ENCODE measurements at regions not wholly inside any gene's neighbourhood (a gene's known extent, or its start where the extent isn't known, plus 50 kb on each side); places are given as distances from the start of the nearest gene placed in this dataset.

DNA sequence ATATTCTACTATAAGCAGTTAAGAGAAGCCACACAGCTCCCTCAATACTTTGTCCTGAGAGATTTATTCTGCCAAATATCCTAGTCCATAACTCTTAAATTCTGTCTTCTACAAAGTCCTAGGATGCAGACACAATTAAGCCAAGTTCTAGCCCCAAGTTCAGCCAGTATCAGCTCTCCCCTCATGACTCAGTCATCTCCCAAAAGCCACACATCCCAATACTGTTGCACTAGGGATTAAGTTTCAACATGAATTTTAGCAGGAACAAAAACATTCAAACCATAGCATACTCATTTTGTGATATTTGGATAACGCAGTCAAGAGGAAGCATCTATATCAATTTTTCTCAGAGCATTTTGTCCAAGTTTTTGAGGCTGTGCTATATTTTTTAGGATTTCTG, 277.4 kb downstream of the FZD1 start:
- Histone ChIP-seq H3K9ac (ENCODE audit: low read depth in 1 of 2, low read length in 2 of 2) (no peak overlapping the region), H3K36me3 (ENCODE audit: control insufficient read depth in 2 of 2, insufficient read depth in 2 of 2, low read length in 2 of 2) (no peaks in the 10 kb centered on the region), H3K27ac (ENCODE audit: low read depth in 2 of 2, low read length in 2 of 2) (no peak overlapping the region), H3K4me1 (ENCODE audit: control insufficient read depth in 2 of 2, insufficient read depth in 2 of 2, low read length in 2 of 2) (no peaks in the 10 kb centered on the region), H3K27me3 (ENCODE audit: control insufficient read depth in 2 of 2, insufficient read depth in 2 of 2, low read length in 2 of 2) (no peaks in the 10 kb centered on the region), H3K9me3 (ENCODE audit: control insufficient read depth in 2 of 2, low read length in 2 of 2) (no peaks in the 10 kb centered on the region), H3K4me3 (ENCODE audit: low read length in 2 of 2) (no peak overlapping the region)

DNA sequence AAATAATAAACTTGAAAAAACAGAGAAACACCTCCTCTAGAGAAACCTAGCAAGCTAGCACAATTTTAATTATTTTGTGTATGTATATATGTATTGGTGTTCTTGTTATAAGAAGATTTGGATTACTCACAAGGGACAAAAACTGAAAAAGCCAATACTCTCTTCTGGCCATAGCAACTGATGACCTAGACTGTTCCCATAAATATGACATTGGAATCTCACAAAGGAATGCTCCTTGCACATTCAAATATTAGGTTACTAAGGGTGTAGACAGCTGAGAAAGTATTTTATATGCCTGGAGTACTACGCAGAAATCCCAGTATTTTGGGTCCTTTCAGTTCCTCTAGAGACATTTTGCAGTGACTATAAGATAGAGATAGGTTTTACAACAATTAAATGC, 279.4 kb downstream of the FZD1 start:
- H3K4me1 ChIP-seq (ENCODE audit: control insufficient read depth in 2 of 2, insufficient read depth in 2 of 2, low read length in 2 of 2), result no peaks in the 10 kb centered on the region
- no peaks in the 10 kb centered on the region for H3K36me3 ChIP-seq (ENCODE audit: control insufficient read depth in 2 of 2, insufficient read depth in 2 of 2, low read length in 2 of 2)
- no peaks in the 10 kb centered on the region for H3K9me3 ChIP-seq (ENCODE audit: control insufficient read depth in 2 of 2, low read length in 2 of 2)
- H3K4me3 ChIP-seq (ENCODE audit: low read length in 2 of 2), result no peak overlapping the region
- H3K27ac ChIP-seq (ENCODE audit: low read depth in 2 of 2, low read length in 2 of 2), result no peak overlapping the region
- no peak overlapping the region for H3K9ac ChIP-seq (ENCODE audit: low read depth in 1 of 2, low read length in 2 of 2)
- no peaks in the 10 kb centered on the region for H3K27me3 ChIP-seq (ENCODE audit: control insufficient read depth in 2 of 2, insufficient read depth in 2 of 2, low read length in 2 of 2)

DNA sequence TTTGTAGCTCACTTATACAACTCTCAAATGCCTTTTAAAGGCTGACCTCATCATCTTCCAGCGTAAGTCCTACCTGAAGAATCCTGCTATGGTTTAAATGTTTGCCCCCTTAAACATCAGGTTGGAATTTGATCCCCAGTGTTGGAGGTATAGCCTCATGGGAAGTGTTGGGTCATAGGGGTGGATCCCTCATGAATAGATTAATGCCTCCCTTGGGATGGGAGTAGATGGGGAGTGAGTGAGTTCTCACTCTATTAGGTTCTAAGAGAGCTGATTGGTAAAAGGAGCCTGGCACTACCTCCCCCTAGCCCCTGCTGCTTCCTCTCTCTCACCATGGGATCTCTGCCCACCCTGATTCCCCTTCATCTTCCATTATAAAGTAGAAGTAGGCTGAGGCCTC, 285.6 kb downstream of the FZD1 start:
- H3K9ac ChIP-seq (ENCODE audit: low read depth in 1 of 2, low read length in 2 of 2), result no peak overlapping the region
- H3K36me3 ChIP-seq (ENCODE audit: control insufficient read depth in 2 of 2, insufficient read depth in 2 of 2, low read length in 2 of 2), result no peaks in the 10 kb centered on the region
- H3K27ac ChIP-seq (ENCODE audit: low read depth in 2 of 2, low read length in 2 of 2), result no peak overlapping the region
- H3K4me1 ChIP-seq (ENCODE audit: control insufficient read depth in 2 of 2, insufficient read depth in 2 of 2, low read length in 2 of 2), result no peaks in the 10 kb centered on the region
- no peak overlapping the region for H3K4me3 ChIP-seq (ENCODE audit: low read length in 2 of 2)
- H3K27me3 ChIP-seq (ENCODE audit: control insufficient read depth in 2 of 2, insufficient read depth in 2 of 2, low read length in 2 of 2), result no peaks in the 10 kb centered on the region
- H3K9me3 ChIP-seq (ENCODE audit: control insufficient read depth in 2 of 2, low read length in 2 of 2), result no peaks in the 10 kb centered on the region

DNA sequence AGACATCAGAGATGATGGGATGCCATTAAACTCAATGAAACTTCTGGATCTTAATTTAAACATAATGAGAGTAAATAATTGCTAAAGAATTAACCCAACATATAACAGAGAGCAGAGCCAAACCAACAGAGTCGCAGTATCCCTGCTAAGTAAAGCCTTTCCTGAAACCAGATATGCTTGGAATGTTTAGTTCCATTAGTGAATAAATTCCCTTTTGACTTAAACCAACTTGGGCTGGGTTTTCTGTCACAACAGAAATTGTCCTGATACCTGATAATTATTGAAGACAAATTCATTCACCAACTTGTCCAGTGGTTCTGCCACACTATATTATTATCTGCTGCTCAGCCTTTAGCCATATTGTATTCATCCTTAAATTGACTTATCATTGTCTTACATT, 286.7 kb downstream of the FZD1 start:
- H3K27ac ChIP-seq (ENCODE audit: low read depth in 2 of 2, low read length in 2 of 2), result no peak overlapping the region
- no peaks in the 10 kb centered on the region for H3K9me3 ChIP-seq (ENCODE audit: control insufficient read depth in 2 of 2, low read length in 2 of 2)
- H3K27me3 ChIP-seq (ENCODE audit: control insufficient read depth in 2 of 2, insufficient read depth in 2 of 2, low read length in 2 of 2), result no peaks in the 10 kb centered on the region
- H3K4me1 ChIP-seq (ENCODE audit: control insufficient read depth in 2 of 2, insufficient read depth in 2 of 2, low read length in 2 of 2), result no peaks in the 10 kb centered on the region
- H3K4me3 ChIP-seq (ENCODE audit: low read length in 2 of 2), result no peak overlapping the region
- no peaks in the 10 kb centered on the region for H3K36me3 ChIP-seq (ENCODE audit: control insufficient read depth in 2 of 2, insufficient read depth in 2 of 2, low read length in 2 of 2)
- H3K9ac ChIP-seq (ENCODE audit: low read depth in 1 of 2, low read length in 2 of 2), result no peak overlapping the region

DNA sequence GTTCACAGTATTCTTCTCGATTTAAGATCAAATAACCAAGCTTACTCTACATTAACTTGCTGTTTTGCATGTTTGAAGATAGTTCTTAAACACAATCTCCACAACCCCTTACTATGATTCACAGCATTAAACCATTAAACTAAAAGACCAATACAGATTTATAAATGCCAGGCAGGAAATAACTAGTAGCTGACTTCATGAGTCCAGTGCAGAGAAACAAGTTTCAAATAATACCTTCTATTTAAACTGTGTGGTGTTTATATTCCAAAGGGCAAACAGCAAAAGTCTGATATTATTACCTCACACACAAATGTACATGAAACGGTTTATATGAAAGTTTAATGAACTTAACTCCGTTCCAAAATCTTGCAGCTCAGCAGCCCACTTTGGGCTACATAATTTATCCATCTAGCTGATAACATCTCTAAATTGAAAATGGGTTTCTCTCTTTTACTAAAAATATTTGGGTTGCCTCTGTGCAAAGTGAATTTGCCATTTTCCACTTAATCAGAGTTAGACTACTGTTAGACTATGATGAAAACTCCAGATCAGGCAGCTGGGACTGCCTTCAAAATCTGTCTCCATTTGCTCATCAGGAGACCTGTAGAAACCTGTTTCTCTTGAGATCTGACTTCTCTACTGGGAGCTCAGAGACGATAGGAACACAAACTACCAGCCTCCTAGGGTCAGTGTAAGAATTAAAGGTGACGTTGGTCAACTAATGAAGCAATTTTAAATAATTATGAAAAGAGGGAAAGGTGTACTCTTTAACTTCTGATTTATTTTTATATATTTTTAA, 287.3 kb downstream of the FZD1 start:
- no peak overlapping the region for H3K9ac ChIP-seq (ENCODE audit: low read depth in 1 of 2, low read length in 2 of 2)
- no peaks in the 10 kb centered on the region for H3K36me3 ChIP-seq (ENCODE audit: control insufficient read depth in 2 of 2, insufficient read depth in 2 of 2, low read length in 2 of 2)
- H3K27ac ChIP-seq (ENCODE audit: low read depth in 2 of 2, low read length in 2 of 2), result no peak overlapping the region
- H3K4me3 ChIP-seq (ENCODE audit: low read length in 2 of 2), result no peak overlapping the region
- no peaks in the 10 kb centered on the region for H3K9me3 ChIP-seq (ENCODE audit: control insufficient read depth in 2 of 2, low read length in 2 of 2)
- H3K4me1 ChIP-seq (ENCODE audit: control insufficient read depth in 2 of 2, insufficient read depth in 2 of 2, low read length in 2 of 2), result no peaks in the 10 kb centered on the region
- no peaks in the 10 kb centered on the region for H3K27me3 ChIP-seq (ENCODE audit: control insufficient read depth in 2 of 2, insufficient read depth in 2 of 2, low read length in 2 of 2)

DNA sequence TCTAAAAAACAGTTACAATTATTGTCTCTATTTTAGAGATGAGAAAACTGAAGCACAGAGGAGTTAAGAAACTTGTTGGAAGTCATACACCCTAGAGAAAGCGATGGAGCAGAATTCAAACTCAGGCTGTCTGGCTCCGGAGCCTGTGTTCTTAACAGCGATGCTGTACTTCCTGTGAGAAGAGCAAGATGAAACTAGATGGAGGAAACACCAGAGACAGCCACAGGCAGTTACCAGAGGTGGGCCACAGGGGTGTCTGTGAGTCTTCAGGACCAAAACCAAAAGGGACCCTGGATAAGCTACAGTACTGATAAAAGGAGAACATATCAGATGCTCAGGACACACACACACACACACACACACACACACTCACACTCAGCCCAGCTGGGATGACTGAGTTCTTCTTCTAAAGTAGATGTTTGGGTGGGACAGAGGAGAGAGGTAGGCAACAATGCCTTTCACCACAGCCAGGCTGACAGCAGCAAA, 289.2 kb downstream of the FZD1 start:
- no peaks in the 10 kb centered on the region for H3K4me1 ChIP-seq (ENCODE audit: control insufficient read depth in 2 of 2, insufficient read depth in 2 of 2, low read length in 2 of 2)
- no peak overlapping the region for H3K4me3 ChIP-seq (ENCODE audit: low read length in 2 of 2)
- H3K36me3 ChIP-seq (ENCODE audit: control insufficient read depth in 2 of 2, insufficient read depth in 2 of 2, low read length in 2 of 2), result no peaks in the 10 kb centered on the region
- H3K9me3 ChIP-seq (ENCODE audit: control insufficient read depth in 2 of 2, low read length in 2 of 2), result no peaks in the 10 kb centered on the region
- no peak overlapping the region for H3K27ac ChIP-seq (ENCODE audit: low read depth in 2 of 2, low read length in 2 of 2)
- H3K9ac ChIP-seq (ENCODE audit: low read depth in 1 of 2, low read length in 2 of 2), result no peak overlapping the region
- no peaks in the 10 kb centered on the region for H3K27me3 ChIP-seq (ENCODE audit: control insufficient read depth in 2 of 2, insufficient read depth in 2 of 2, low read length in 2 of 2)

DNA sequence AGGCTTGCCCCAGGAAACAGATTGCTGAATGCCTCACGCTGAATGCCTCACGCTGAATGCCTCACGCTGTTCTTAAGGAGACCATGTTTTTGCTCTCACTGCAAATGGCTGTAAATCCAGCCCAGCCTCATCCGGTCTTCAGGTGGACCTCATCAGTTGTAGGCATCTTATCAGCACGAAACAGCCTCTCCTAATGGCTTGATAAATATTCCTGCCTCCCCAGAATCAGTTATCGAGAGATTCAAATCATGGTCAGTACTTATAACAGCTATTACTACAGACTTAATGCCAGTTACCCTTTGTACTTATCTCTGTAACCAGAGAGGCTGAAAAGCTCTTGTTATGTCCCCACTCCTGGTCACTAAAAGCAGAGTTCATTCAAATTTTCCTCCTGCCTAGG, 290.6 kb downstream of the FZD1 start:
- Histone ChIP-seq H3K9ac (ENCODE audit: low read depth in 1 of 2, low read length in 2 of 2) (no peak overlapping the region), H3K27me3 (ENCODE audit: control insufficient read depth in 2 of 2, insufficient read depth in 2 of 2, low read length in 2 of 2) (no peaks in the 10 kb centered on the region), H3K9me3 (ENCODE audit: control insufficient read depth in 2 of 2, low read length in 2 of 2) (no peaks in the 10 kb centered on the region), H3K36me3 (ENCODE audit: control insufficient read depth in 2 of 2, insufficient read depth in 2 of 2, low read length in 2 of 2) (no peaks in the 10 kb centered on the region), H3K4me1 (ENCODE audit: control insufficient read depth in 2 of 2, insufficient read depth in 2 of 2, low read length in 2 of 2) (no peaks in the 10 kb centered on the region), H3K27ac (ENCODE audit: low read depth in 2 of 2, low read length in 2 of 2) (no peak overlapping the region), H3K4me3 (ENCODE audit: low read length in 2 of 2) (no peak overlapping the region)

DNA sequence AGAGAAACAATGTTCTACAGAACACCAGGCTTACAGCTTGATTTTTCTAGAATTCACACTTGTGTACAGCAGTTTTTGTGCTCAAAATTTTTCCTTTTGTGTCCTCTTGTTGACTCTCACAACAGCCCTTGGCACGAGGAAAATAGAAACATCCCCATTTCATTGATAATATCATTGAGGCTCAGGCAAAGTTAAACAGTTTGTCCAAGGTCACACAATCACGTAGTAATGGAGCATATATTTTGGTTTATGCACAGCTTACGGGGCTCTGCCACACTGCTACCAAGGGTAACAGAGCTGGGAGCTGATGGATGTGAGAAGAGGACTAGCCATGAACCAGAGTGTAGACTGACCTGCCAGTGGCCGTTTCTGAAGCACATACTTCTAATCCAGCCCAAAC, 292.0 kb downstream of the FZD1 start:
- Histone ChIP-seq H3K9me3 (ENCODE audit: control insufficient read depth in 2 of 2, low read length in 2 of 2) (no peaks in the 10 kb centered on the region), H3K4me3 (ENCODE audit: low read length in 2 of 2) (no peak overlapping the region), H3K27me3 (ENCODE audit: control insufficient read depth in 2 of 2, insufficient read depth in 2 of 2, low read length in 2 of 2) (no peaks in the 10 kb centered on the region), H3K9ac (ENCODE audit: low read depth in 1 of 2, low read length in 2 of 2) (no peak overlapping the region), H3K36me3 (ENCODE audit: control insufficient read depth in 2 of 2, insufficient read depth in 2 of 2, low read length in 2 of 2) (no peaks in the 10 kb centered on the region), H3K27ac (ENCODE audit: low read depth in 2 of 2, low read length in 2 of 2) (no peak overlapping the region), H3K4me1 (ENCODE audit: control insufficient read depth in 2 of 2, insufficient read depth in 2 of 2, low read length in 2 of 2) (no peaks in the 10 kb centered on the region)

DNA sequence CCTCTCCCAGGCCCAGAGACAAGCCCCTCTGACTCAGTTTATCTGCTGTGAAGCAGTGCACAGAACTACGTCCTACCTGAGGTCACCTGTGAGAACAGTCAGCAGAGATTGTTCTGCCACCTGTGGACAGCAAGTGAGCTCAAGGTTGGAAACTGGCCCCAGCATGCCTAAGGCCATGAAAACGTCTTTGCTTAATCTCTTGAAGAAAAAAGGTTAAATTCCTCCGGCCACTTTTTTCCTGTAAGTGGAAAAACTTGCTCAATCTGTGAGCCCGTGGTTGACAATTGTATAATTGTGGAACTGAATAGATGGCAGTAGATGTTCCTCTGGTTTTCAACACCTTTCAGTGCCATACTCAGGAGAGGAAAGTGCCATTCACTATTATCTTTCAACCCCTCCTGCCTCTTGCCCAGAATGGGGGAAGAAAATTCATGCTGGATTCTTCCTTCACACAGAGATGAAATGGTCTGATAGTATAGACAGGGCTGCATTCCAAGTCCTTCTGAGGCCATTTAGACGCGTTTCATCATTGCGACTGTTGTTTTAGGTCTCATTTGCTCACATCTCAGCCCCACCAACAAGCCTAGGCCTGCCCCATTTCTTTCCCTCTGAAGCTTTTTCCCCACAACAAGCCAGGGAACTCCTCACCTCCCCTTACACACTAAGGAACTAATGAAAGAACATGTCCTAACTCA, 292.9 kb downstream of the FZD1 start:
- no peaks in the 10 kb centered on the region for H3K4me1 ChIP-seq (ENCODE audit: control insufficient read depth in 2 of 2, insufficient read depth in 2 of 2, low read length in 2 of 2)
- H3K27ac ChIP-seq (ENCODE audit: low read depth in 2 of 2, low read length in 2 of 2), result no peak overlapping the region
- H3K4me3 ChIP-seq (ENCODE audit: low read length in 2 of 2), result no peak overlapping the region

DNA sequence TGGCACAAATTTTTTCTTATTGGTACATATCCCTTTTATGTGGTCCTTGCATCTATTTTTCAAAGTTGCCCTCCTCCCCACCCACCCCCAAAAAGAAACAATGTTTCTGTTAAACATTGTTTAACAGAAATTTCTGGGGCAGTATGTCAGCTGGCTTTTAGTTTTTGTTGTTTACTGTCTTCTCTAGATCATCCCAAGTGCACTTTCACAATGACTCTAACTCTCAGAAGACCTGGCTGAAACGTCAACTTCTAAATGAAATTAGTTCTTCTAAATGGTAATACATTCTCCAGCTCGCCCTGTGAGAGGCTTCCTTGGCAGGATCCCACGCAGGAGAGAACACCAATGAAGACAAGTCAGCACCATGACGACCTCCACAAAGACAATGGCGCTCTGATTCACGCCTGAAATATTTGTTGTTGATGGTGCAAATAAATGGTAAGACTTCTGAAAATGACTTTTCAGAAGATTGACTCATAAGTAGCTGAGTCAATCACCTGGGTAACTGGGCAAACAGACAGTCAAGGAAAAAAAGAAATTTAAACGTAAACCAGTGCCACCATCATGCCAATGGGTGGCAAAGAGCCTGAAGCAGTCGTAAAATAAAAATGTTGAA, 293.7 kb downstream of the FZD1 start:
- Histone ChIP-seq H3K9ac (ENCODE audit: low read depth in 1 of 2, low read length in 2 of 2) (no peak overlapping the region), H3K4me3 (ENCODE audit: low read length in 2 of 2) (no peak overlapping the region), H3K27me3 (ENCODE audit: control insufficient read depth in 2 of 2, insufficient read depth in 2 of 2, low read length in 2 of 2) (no peaks in the 10 kb centered on the region), H3K9me3 (ENCODE audit: control insufficient read depth in 2 of 2, low read length in 2 of 2) (no peaks in the 10 kb centered on the region), H3K4me1 (ENCODE audit: control insufficient read depth in 2 of 2, insufficient read depth in 2 of 2, low read length in 2 of 2) (no peaks in the 10 kb centered on the region), H3K36me3 (ENCODE audit: control insufficient read depth in 2 of 2, insufficient read depth in 2 of 2, low read length in 2 of 2) (no peaks in the 10 kb centered on the region), H3K27ac (ENCODE audit: low read depth in 2 of 2, low read length in 2 of 2) (no peak overlapping the region)

More for the DNA sequence above, 292.9 kb downstream of the FZD1 start:
- Histone ChIP-seq H3K9ac (ENCODE audit: low read depth in 1 of 2, low read length in 2 of 2) (no peak overlapping the region), H3K9me3 (ENCODE audit: control insufficient read depth in 2 of 2, low read length in 2 of 2) (no peaks in the 10 kb centered on the region), H3K27me3 (ENCODE audit: control insufficient read depth in 2 of 2, insufficient read depth in 2 of 2, low read length in 2 of 2) (no peaks in the 10 kb centered on the region), H3K36me3 (ENCODE audit: control insufficient read depth in 2 of 2, insufficient read depth in 2 of 2, low read length in 2 of 2) (no peaks in the 10 kb centered on the region)
